ENCODE measurements at regions not wholly inside any gene's neighbourhood (a gene's known extent, or its start where the extent isn't known, plus 50 kb on each side); places are given as distances from the start of the nearest gene placed in this dataset.

- Histone ChIP-seq H3K4me2 (ENCODE audit: low read length) (no peak overlapping the region), H3K27ac (no peak overlapping the region), H3K36me3 (ENCODE audit: control insufficient read depth, insufficient read depth, low read length) (no peaks in the 10 kb centered on the region), H3K9me3 (ENCODE audit: control insufficient read depth, low read length) (no peaks in the 10 kb centered on the region), H3K4me1 (peaks cover 9% of the 10 kb centered on the region), H3K27me3 (ENCODE audit: control insufficient read depth, insufficient read depth, low read length) (no peaks in the 10 kb centered on the region), H3K4me3 (ENCODE audit: low read depth, low read length) (no peak overlapping the region), H3K79me2 (no peaks in the 10 kb centered on the region), H2AFZ (no peak overlapping the region), H3K9ac (no peak overlapping the region)
- TF ChIP-seq CTCF (IDR thresholded peaks at IDR 0.05), result no peak
Measured at GRCh38 chr4:23034731-23035130, 342.0 kb downstream of the GBA3 start.

- H3K27me3 ChIP-seq (ENCODE audit: control insufficient read depth, insufficient read depth, low read length), result no peaks in the 10 kb centered on the region
- no peak for TF ChIP-seq CTCF (IDR thresholded peaks at IDR 0.05)
- H3K27ac ChIP-seq, result no peak overlapping the region
- H3K4me3 ChIP-seq (ENCODE audit: low read depth, low read length), result no peak overlapping the region
- H3K79me2 ChIP-seq, result no peaks in the 10 kb centered on the region
- H3K4me1 ChIP-seq, result no peaks in the 10 kb centered on the region
- no peak overlapping the region for H3K4me2 ChIP-seq (ENCODE audit: low read length)
- H3K9me3 ChIP-seq (ENCODE audit: control insufficient read depth, low read length), result no peaks in the 10 kb centered on the region
- no peaks in the 10 kb centered on the region for H3K36me3 ChIP-seq (ENCODE audit: control insufficient read depth, insufficient read depth, low read length)
- H2AFZ ChIP-seq, result no peak overlapping the region
- no peak overlapping the region for H3K9ac ChIP-seq
Measured at GRCh38 chr4:23033796-23034195, 341.1 kb downstream of the GBA3 start.

GRCh38 chr4:23028875-23029274, 336.1 kb downstream of the GBA3 start:
- Histone ChIP-seq H3K9ac (no peak overlapping the region), H3K4me1 (no peaks in the 10 kb centered on the region), H2AFZ (no peak overlapping the region), H3K27me3 (ENCODE audit: control insufficient read depth, insufficient read depth, low read length) (no peaks in the 10 kb centered on the region), H3K4me3 (ENCODE audit: low read depth, low read length) (no peak overlapping the region), H3K4me2 (ENCODE audit: low read length) (no peak overlapping the region), H3K27ac (no peak overlapping the region), H3K36me3 (ENCODE audit: control insufficient read depth, insufficient read depth, low read length) (no peaks in the 10 kb centered on the region), H3K9me3 (ENCODE audit: control insufficient read depth, low read length) (no peaks in the 10 kb centered on the region), H3K79me2 (no peaks in the 10 kb centered on the region)
- TF ChIP-seq CTCF (IDR thresholded peaks at IDR 0.05), result no peak

GRCh38 chr4:23023666-23024065, 330.9 kb downstream of the GBA3 start:
- Histone ChIP-seq H3K36me3 (ENCODE audit: control insufficient read depth, insufficient read depth, low read length) (no peaks in the 10 kb centered on the region), H3K4me3 (ENCODE audit: low read depth, low read length) (no peak overlapping the region), H3K9me3 (ENCODE audit: control insufficient read depth, low read length) (no peaks in the 10 kb centered on the region), H3K79me2 (no peaks in the 10 kb centered on the region), H3K27ac (no peak overlapping the region), H3K4me1 (no peaks in the 10 kb centered on the region), H2AFZ (no peak overlapping the region), H3K27me3 (ENCODE audit: control insufficient read depth, insufficient read depth, low read length) (no peaks in the 10 kb centered on the region), H3K9ac (no peak overlapping the region), H3K4me2 (ENCODE audit: low read length) (no peak overlapping the region)
- TF ChIP-seq CTCF (IDR thresholded peaks at IDR 0.05), result no peak

- Histone ChIP-seq H3K9ac (no peak overlapping the region), H3K27ac (no peak overlapping the region), H3K36me3 (ENCODE audit: control insufficient read depth, insufficient read depth, low read length) (no peaks in the 10 kb centered on the region), H3K4me1 (no peaks in the 10 kb centered on the region), H3K4me3 (ENCODE audit: low read depth, low read length) (no peak overlapping the region), H3K4me2 (ENCODE audit: low read length) (no peak overlapping the region), H2AFZ (no peak overlapping the region), H3K27me3 (ENCODE audit: control insufficient read depth, insufficient read depth, low read length) (no peaks in the 10 kb centered on the region), H3K79me2 (no peaks in the 10 kb centered on the region), H3K9me3 (ENCODE audit: control insufficient read depth, low read length) (no peaks in the 10 kb centered on the region)
- no peak for TF ChIP-seq CTCF (IDR thresholded peaks at IDR 0.05)
Measured at GRCh38 chr4:23023121-23023520, 330.4 kb downstream of the GBA3 start.
